IPS-11a (cell line): ENCODE measurements at regions not wholly inside any gene's neighbourhood (a gene's known extent, or its start where the extent isn't known, plus 50 kb on each side); places are given as distances from the start of the nearest gene placed in this dataset.

ENCODE experiments used
- H3K4me3 ChIP-seq: one replicate; pipeline ENCODE4 v1.5.1; 2013; ENCODE audit warnings: low read depth, low read length, control low read depth

DNA sequence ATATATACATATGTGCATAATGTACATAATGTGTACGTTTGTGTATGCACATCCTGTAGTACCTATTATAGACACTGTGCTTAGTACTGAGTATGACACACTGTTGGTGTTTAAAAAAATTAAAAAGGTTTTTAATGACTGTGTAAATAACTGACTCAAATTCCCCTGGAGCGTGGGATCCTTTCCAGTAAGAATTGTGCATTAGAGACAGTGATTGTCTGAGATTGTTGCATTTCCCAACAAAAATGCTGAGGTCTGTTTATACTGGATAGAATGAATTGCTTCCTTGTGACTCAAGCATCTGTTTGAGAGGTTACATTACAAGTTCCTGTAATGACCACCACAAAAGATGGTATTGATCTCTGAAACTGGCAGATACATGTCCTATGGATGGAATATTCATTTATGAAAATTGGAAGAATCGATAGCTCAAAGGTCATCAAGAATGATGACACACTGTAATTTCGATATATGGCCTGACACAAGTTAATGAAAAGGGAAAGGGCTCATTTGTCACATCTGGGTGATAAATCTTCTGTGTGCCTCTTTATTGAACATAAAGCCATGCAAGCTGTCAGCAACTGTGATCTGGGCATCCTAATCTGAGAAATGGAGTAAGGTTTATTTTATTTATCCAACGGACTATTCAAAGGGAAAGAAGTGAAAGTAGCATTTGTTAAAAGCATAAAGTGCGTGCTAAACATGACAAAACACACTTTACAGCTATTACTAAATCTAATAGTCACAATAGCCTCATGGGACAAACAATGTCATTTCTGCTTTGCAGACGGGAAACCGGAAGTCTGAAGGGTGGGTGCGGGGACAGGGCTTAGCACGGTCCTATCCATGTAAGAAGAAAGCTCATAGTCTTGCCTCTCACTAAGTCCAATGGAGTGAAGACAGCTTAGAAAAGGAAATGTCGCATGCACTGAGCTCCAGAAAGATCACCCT, 228.8 kb downstream of the CDH11 start:
- H3K4me3 ChIP-seq: no peak overlapping the region

DNA sequence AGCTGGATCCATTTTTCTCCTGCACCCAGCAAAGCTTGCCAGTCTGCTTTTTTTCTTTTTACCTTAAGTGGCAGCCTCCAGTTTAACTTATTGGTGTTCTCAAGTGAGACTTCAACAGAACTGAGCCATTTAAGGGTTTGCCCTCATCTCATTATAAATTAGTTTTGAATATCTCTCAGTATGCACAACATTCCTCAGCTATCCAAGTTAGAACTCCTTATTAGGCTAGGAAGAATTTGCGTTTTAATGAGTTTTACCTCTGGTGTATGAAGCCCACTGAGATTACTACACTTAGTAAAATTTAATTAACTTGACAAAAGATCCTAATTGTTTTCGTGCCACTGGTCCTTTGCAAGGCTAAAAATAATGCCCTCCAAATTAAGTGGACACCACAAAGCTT, 232.4 kb downstream of the CDH11 start:
- no peak overlapping the region for H3K4me3 ChIP-seq

DNA sequence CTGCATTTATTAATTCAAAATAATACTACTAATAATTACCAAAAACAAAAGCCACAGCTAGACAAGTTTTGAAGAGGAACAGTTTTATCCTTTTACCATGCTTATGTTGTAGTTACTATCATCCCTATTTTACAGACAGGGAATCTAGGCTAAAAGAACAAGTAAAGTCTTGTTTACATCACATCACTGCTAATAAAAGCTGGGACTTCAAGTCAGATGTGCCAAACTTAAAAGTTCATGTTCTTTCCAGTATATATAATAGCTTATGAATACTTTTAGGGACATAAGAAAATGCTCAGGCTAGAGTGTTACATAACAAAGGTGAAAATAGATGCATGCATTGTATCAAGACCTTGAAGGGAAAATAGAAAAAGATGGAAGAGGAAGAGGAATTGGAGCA, 234.2 kb downstream of the CDH11 start:
- H3K4me3 ChIP-seq: no peak overlapping the region

DNA sequence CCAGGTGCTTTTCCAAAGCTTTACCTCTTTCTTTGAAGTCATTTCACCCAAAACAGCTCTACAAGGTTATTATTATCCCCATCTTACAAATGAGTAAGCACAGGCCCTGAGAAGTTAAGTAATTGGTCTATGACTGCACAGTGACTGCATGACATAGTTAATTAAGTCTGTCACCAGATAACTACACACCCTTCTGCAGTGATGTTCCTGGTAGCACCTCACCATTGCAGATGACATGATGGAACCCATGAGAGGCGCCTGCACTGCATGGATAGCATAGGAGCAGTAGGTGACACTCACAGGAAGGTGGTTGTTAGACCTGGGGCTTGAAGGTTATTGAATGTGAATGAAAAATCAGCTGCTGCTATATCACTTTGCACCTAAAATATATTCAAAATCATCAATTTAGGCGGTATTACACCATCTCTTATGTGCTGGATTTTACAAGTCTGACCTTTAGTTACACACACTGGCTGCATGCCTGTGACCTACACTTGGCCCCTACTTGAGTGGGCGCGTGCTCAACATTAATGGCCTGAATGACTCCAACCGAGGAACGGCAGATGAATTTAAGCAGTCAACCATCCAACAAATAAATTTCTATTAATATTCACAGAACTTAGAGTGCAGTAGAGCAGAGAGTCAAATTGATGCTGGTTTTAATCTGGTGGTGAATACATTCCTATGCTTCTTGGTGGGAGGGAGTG, 239.6 kb downstream of the CDH11 start:
- H3K4me3 ChIP-seq: no peak overlapping the region

DNA sequence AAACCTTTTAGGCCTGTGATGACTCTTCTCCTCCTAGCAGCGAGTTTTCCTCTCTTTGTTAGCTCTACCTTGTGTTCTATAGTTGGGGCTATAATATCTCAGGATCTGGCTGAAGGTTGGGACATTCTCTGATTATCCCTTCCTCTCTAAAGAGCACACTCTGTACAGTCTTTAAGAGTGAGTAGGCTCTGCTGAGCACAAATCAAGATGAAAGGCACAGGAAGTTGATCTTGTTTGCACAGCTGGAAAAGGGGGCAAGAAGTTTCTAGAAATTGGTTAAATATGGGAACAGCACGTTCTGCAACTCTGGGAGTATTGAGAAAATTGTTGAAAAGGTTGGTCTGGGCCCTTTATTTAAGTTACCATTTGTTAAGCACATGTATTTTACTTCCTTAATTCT, 240.9 kb downstream of the CDH11 start:
- H3K4me3 ChIP-seq: no peak overlapping the region

DNA sequence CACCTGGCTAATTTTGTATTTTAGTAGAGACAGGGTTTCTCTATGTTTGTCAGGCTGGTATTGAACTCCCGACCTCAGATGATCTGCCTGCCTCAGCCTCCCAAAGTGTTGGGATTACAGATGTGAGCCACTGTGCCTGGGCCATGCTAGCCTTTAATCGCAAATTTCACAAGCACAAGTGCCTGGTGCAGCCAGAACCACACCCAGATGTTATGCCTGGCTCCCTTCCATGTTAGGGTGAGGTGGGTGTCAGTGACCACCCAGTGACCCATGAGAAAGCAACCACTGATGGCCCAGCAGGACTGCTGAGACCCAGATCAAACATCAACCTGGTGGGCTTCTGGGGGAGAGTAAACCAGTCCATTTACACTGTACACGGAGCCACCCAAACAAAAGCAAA, 241.9 kb downstream of the CDH11 start:
- no peak overlapping the region for H3K4me3 ChIP-seq

DNA sequence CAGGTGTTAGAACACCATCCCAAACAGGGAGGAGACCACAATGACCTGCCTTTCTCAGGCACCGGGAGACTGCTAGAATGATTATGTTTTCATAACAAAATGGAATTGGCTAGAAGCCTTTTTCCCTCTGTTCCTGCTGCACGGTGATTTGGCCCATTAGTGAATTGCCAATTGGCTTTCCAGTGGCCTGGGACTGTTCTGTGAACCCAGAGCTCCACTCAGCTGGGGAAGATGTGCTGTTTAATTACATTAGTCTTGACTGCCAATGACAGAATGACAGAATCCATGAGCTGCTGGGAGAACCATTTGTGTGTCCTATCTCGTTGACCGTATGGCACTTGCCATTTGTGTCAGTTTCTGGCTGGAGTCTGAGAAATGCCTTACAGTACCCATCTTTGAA, 242.9 kb downstream of the CDH11 start:
- H3K4me3 ChIP-seq: no peak overlapping the region

DNA sequence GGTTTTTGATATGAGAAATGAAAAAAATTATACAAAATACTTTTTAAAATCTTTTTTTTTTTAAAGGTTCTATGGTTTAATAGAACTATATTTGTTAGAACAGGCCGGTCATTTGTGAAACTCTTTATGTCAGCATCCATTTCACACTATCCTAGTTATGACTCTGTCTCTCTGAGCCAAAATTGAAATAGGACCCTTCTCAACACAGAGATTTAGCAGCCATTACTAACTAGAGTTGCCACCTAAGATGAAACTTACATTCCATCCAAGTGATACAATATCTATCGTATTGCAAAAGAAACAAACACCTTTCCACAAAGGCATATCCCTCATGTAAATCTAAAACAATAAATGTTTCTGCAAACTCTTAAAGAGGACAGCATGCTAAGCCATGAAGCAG, 249.8 kb downstream of the CDH11 start:
- H3K4me3 ChIP-seq: no peak overlapping the region

DNA sequence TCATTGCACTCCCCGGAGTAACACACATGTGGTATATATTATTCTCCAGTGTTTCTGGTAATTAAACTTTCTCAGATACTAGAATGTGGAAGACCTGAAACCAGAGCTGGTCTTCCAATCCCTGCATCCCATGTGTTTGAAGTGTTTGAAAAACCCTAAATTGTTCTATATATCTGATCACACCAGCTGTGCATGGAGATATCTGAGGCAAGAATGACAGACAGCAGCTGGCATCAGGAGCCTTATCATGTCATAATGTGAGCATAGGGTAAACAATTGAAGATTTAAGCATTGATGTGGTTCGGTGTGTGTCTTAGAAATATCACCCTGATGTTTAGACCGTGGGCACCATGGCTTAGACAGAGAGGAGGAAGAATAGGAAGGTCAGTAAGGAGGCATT, 251.0 kb downstream of the CDH11 start:
- H3K4me3 ChIP-seq: no peak overlapping the region

DNA sequence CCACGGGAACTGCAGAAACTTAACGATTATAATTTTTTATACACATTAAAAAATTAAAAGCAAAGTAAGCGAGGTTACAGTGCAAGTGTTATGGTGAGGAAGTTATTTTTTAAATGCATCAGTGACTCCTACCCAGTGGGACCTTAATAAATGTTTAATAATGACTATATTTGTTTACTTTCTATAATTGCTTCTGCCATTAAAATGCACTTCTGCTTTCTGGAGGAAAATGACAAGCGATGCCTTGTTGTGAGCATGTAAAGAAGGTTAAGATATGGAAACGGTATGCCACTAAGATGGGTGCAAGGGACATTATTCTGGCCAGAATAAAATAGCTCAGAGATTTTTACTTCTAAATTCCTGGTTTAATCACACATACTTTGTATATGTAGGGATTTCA, 252.1 kb downstream of the CDH11 start:
- H3K4me3 ChIP-seq: no peak overlapping the region

DNA sequence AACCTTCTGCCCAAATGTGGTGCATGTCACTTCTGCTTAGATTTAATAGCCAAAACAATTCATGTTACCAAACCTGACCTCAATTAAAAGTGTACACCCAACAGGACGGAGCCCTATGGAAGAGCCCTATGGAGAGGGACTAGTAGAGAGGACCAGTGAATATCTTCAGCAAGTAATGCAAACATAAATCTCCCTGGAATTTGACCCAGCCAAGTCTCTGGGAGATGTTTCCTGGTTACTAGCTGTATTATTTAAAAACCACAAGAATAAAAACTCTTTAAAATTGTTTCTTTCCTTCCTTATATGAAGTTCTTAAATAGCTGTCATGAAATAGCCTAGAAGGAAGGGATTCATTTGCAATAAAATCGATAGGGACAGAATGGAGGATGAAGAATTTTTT, 255.8 kb downstream of the CDH11 start:
- no peak overlapping the region for H3K4me3 ChIP-seq

DNA sequence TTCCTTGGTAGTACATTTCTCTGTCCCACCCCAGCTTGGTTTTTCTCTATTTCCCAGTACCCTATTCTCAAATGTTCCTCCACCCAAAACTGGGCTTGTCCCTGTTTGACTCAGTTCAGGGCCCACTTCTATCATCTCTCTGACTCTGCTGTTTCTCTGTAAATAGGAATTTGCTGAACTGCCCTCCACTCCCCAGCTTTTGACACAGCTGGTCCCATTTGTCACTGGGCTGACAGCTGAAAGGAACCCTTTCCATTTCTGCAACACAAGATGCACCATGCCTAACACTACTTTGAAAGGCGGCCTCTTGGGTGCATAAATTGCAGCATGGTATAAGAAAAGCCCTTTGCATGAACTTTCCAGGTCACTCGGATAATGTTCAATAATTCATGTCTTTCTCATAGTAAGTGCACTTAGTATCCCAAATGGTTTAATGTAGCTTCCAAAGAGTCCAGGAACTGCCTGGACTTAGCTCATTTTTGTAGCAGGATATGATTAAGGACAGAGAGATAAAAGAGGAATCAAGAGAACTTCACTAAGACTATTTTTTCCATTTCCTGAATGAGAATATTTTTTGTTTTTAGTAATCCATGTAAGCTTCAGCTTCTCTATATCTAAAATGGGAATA, 256.7 kb downstream of the CDH11 start:
- H3K4me3 ChIP-seq: no peak overlapping the region

DNA sequence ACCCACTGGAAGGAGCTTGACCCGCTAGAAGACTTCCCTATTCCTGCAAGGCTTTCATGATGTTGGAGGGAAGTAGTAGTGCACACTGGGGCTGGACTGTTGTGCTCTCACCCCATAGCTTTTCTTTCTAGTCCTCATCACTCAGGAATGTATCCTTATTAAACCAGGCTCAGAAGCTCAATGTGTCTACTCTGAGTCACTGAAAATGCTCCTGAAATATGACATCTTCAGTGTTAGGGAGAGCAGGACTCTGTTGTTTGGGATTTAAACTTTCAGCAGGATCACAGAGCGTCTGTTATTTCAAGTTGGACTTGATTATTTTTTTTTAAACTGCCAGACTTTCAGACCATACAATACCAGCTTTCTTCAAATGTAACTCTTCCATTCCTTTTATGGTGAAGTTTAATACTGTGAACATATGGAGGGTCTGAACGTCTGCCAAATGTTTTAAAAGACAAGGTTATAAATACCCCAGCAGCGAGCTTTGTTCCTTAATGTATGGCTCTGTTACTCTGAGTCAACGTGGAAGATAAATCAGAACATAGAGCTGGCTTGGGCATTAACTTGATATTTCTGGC, 257.5 kb downstream of the CDH11 start:
- H3K4me3 ChIP-seq: no peak overlapping the region

DNA sequence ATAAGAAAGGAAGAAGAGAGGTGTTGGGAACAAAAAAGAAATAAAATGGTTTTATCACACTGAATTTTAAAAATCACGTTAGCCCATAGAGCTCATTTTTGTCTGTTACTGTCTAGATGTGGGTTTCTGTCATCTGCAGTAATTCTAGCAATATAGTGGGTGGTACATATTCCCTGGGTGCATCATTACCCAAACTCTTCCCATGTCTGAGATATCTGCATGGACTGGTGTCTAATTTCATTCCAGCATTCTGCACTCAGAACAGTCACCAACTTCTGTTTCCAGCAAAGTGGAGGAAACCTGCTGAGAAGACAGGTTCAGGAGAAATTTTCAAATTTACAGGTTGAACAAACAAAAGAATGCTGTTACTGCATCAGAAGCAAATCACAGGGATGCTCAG, 263.8 kb downstream of the CDH11 start:
- no peak overlapping the region for H3K4me3 ChIP-seq

DNA sequence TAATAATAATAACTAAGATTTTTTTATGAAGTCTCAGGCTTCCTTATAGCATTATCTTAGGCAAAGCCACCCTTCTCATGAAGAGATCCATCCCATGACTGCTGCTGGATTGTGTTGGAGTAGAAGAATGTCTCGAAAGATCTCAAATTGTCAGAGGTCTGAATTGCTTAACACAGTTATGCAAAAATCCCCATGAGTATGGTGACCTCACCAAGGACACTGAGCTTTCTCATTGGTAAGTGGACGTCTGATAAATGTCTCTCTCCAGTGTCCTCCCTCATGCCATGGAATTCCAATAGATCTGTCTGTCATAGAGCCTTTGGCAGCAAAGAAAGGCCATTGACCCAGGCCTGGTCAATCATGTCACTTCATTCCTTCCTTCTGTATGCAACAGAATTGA, 264.5 kb downstream of the CDH11 start:
- H3K4me3 ChIP-seq: no peak overlapping the region

DNA sequence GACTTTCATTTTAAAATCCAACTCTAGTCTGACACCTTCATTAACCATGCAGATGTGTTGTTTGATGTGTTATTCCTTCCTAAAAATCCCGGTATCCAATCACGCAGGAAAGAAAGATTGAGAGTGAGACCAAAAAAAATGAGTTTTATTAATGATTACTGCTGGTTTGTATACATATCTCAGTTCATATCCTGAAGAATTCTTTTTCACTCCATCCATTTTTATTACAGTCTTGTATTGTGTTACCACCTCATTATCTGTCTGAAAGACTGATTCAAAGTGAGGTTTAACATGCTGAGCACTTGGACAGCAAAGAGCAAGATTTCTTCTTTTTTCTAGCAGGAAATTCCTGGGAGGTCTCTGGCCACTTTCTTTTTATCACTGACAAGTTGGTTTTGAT, 268.3 kb downstream of the CDH11 start:
- H3K4me3 ChIP-seq: no peak overlapping the region

DNA sequence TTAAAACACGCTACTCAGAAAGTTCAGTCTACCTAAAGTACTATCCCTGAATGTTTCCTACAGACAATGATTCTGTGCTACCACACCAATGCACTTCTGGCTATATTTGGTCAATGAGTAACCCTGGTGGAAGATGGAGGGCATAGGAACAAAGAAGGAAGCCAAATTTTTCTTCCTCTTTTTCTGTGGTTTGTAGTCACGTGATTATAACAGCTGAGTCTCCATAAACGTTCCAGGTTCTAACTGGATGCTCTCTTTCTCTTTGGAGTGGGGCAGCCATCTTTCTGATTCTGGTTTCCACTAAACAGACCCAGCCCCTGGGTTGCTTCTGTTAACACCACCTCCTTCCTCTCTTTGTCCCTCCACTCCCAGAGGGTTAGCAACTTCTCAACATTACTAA, 274.9 kb downstream of the CDH11 start:
- no peak overlapping the region for H3K4me3 ChIP-seq

DNA sequence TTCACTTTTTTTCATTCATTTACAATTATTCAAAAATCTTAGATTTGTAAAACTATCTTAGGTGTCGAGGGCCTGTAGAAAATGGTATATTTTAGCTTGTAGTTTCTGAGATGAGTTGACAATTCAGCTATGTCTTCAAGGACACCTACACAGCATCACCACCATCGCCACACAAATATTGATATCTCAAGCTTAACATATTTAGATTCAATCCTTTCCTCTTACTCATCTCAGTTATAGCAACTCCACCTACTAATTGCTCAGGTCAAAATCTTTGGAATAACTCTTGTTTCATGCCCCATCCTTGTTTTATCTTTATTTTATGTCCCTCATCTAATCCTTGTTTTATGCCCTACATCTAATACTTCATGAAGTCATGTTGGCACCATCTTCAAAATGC, 276.8 kb downstream of the CDH11 start:
- no peak overlapping the region for H3K4me3 ChIP-seq

DNA sequence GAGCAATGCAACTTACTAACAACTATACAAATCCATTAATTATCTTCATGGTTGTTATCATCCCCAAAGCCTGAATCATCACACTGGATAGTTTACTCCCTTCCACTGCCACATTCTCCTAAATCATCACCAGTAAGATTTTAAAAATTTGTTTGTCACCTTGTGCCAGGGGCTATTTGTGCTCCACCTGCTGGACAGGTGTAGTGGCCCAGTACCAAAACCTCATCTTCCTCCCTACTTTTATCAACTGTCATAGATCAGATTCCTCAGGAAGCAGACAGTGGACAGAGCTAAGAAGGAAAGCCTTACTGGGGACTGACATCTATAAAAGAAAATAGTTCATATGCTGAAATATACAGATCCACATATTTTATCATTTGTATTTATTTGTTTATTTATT, 280.4 kb downstream of the CDH11 start:
- no peak overlapping the region for H3K4me3 ChIP-seq

DNA sequence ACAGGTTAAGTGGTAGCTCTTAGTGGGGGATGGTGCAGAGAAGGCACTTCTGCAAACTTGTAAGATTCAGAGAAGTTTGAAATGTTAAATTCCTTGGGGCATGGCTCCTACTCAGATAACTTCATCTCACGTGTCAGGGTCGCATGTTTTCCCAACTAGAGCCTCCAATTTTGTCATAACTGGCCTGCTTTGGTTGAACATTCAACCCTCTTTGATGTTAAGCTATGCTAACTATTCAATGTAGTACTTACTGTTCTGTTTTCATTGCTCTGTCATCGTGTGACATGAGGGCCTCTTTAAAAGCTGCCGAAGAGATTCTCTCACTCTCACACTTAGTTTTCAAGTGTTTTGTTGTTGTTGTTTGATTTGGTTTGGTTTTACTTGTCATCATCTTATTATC, 280.8 kb downstream of the CDH11 start:
- no peak overlapping the region for H3K4me3 ChIP-seq

DNA sequence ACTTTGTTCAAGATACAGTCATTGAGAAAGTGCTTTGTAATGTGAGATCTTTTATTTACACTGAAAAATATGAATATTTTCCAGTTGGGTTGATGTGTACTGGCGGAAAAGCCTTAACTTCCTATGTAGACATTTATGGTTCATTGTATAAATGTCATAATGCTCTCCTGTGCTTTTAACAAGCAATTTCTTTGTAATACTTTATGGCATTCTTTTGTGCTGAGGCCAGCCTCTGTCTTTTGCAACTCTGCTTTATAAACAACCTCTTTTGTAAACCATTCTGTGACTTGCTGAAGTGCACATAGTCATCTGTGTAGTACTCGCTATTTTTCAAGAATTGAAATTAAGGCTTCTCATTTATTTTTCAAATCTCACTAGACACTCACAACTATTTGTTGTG, 291.2 kb downstream of the CDH11 start:
- H3K4me3 ChIP-seq: no peak overlapping the region

DNA sequence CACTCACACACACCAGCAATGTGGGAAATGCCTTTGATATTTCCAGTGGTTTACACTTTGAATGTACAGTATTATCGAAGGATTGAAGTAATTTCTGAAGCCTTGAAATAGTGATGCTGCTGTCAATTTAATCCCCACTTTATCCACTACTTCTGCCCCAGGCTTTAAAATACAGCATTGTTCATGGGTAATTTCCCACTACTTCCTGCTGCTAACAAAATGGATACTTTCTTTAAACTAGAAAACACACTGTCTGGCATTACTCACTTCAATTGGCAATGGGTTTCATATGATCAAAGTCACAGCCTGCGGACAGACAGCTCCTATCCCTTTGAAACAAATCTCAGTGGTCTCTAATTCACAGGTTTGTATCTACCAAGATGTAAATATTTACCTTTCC, 292.2 kb downstream of the CDH11 start:
- no peak overlapping the region for H3K4me3 ChIP-seq
